GM12892 (cell line): ENCODE measurements at regions not wholly inside any gene's neighbourhood (a gene's known extent, or its start where the extent isn't known, plus 50 kb on each side); places are given as distances from the start of the nearest gene placed in this dataset.

Source experiments
- DNase-seq: peaks from one replicate; pipeline ENCODE4 v3.0.0; 2011; ENCODE audit not compliant: insufficient read length
- FAIRE-seq: peaks from 2 replicates; lab custom pipeline; 2011; peaks lifted over from hg19 to GRCh38; lab: Jason Lieb, UNC
- POLR2A ChIP-seq: IDR thresholded peaks from 2 replicates; pipeline ENCODE4 v1.6.1; 2011; ENCODE audit warnings: low read depth, low read length, control low read depth
- POLR2AphosphoS5 ChIP-seq: IDR thresholded peaks from 2 replicates; pipeline ENCODE4 v1.6.1; 2011; ENCODE audit warnings: low read depth, low read length, control low read depth
- TAF1 ChIP-seq: IDR thresholded peaks from 2 replicates; pipeline ENCODE4 v1.6.1; 2011; ENCODE audit warnings: low read depth, mild to moderate bottlenecking, control low read depth, low read length, borderline replicate concordance

DNA sequence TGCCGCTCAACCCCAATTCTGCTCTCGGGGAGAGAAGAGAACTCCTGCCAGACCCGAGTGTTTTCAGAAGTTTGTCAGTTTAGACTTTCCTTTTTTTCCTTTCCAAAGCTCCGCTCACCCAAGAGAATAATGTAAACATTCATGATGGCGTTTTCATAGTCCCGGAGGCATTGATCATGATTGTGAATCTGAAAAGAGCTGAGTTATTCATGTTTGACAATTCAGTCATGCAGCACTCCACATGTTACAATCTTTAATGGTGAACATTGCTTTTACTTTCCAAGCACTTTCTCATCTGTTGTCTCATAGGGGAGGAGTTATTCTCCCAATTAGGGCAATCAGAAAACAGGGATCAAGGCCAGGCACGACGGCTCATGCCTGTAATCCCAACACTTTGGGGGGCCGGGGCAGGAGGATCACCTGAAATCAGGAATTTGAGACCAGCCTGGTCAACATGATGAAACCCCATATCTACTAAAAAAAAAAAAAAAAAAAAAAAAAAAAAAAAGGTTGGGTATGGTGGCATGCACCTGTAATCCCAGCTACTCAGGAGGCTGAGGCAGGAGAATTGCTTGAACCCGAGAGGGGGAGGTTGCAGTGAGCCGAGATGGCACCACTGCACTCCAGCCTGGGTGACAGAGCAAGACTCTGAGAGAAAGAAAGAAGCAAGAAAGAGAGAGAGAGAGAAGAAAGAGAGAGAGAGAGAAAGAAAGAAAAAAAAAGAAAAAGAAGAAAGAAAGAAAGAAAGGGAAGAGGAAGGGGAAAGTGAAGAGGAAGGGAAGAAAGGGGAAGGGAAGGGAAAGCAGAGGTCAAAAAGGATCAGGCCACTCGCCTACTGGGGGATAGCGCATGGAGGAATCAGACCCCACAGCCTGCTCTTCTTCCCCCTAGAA lies 70.0 kb upstream of the TNRC6C start:
- TF ChIP-seq POLR2AphosphoS5 (no peak), POLR2A (no peak), TAF1 (no peak)
- no peak for DNase-seq
- no peak for FAIRE-seq

DNA sequence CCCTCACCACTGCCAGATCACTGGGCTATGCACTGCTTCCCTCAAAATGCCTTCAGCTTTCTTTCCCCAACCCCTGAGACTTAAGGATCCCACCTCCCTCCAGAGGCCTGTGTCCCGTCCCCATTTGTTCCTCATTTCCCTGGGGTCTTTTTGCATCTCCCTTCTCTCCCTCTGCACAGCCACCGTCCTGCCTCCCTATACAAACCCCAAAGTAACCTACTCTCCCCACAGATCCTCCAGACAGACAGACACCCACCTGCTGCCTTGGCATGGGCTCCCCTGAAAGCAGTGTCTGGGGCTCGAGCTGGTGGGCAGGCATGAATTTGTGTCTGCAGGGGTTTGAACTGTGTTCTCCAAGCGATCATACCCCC lies 69.4 kb upstream of the TNRC6C start:
- TF ChIP-seq POLR2A (no peak), TAF1 (no peak), POLR2AphosphoS5 (no peak)
- no peak for FAIRE-seq
- no peak for DNase-seq

DNA sequence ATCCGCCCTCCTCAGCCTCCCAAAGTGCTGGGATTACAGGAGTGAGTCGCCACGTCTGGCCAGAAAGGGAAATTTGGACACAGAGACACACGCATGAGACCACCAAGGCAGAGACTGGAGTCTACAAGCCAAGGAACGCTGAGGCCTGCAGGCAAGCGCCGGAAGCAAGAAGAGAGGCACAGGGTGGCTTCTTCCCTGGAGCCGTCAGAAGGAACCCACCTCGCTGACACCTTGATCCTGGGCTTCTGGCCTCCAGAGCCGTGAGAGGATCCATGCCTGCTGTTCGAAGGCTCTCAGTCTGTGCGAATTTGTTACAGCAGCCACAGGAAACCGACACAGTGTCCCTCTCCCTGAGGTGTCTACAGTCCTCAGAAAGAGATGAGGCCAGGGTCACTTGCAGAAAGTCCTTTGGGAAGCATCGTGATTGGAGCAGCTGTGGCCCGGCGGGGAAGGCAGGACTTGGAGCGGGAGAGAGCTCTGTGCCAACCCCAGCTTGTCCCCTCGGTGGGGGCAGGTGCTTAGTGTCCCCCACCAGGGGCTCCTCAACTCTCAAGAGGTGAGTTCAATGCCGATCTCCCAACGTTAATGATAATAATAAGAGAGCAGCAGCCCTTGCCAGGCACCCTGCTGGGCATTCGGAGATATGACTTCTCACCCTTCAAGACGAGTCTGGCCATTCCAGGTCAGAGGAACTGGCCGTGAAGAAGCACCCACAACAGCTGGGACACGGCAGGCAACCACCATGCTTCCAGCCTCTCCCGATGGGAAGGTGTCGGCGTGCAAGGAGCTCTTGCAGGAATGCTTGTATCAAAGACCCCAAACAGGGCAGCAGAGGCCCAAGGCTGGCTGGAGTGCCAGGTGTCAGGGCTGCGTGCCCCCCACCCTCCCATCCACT lies 68.4 kb upstream of the TNRC6C start:
- no peak for DNase-seq
- TF ChIP-seq POLR2AphosphoS5 (no peak), TAF1 (no peak), POLR2A (no peak)
- no peak for FAIRE-seq

DNA sequence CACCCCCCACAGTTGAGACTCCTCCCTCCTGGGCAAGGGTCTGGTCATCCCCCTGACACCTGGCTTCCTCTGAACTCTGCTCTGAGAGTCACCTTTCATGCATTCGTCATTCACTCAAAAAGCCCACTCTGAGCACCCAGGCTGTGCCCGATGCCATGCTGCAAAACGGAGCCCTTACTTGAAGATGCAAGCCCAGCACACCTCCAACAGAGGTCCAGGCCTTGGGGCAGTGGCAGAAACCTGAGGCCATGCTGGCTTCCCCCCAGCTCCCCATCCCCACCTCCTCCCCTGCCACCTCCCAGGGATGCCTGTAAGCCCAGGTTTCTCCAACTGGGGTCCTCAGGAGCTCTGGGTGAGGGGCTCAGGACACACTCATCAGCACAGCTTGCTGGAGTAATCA lies 67.7 kb upstream of the TNRC6C start:
- no peak for DNase-seq
- no peak for TF ChIP-seq POLR2AphosphoS5
- TF ChIP-seq TAF1 = no peak
- no peak for TF ChIP-seq POLR2A
- FAIRE-seq = no peak

DNA sequence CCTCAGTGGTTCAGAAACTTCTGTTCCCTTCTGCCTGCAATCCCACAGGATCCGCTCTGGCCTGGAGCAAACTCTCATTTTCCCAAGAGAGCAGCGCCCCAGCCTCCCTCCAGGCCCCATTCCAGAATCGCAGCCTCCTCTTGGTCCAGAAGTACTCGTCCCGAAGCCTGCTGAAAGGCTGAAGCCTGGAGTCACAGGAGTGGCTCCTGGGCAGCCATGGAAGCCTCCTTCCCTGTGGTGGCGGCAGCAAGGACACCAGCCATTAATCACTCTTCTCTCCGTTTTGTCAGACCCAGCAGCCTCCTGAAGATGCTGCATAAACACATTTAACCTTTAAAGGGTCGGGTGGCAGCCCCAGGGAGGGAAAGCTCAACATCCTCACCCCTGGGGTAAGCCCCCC lies 66.9 kb upstream of the TNRC6C start:
- no peak for TF ChIP-seq POLR2AphosphoS5
- TF ChIP-seq TAF1 = no peak
- no peak for TF ChIP-seq POLR2A
- DNase-seq = no peak
- no peak for FAIRE-seq

DNA sequence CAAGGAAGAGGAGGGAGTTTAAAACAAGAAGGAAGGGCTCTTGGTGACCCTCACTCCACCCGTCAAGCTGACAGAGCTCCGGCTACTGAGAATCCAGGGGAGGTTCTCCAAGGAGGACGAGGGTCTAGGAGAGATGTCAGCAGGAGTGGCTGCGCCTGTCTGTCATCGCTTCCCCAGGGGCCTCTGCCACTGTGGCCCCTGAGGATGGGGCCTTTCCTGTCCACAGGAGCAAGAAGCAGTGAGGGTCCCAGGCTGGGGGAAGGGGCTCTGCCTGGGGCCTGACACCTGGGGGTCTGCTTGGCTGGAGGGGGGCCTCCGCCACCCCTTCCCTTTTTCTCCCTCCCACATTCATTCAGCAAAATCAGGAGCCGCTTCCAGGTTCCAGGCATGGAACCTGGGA lies 66.5 kb upstream of the TNRC6C start:
- FAIRE-seq (no peak), DNase-seq (no peak)
- TF ChIP-seq POLR2A = no peak
- no peak for TF ChIP-seq POLR2AphosphoS5
- TF ChIP-seq TAF1 = no peak

DNA sequence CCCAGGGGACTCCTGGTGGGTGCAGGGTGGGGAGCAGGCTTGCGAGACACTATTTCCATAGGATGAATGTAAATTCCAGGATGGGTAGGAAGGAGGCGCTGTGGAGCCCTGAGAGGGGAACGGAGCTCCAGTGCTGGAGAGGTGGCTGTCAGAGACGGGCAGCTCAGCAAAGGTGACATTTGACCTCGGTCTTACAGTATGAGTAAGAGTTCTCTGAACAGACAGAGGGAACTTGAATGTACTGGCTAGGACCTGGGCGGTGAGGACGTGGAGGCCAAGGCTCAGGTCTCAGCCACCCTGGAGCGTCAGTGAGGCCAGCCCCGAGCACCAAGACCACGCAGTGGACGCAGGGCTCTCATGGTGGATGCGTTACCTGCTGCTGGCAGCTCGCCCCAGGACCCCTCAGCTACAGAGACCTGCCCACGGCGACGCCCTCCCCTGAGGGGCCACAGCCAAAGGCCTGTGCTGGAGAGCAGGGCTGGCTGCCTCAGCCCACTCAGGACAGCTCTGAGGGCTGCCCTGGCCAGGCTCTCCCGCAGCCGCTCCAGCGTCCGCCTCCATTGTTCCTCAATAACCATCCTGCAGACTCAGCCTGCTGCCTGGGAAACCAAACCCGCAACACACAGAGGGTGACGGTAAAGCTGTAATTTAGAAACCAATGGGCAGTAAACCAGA lies 65.9 kb upstream of the TNRC6C start:
- no peak for DNase-seq
- no peak for TF ChIP-seq POLR2A
- no peak for TF ChIP-seq TAF1
- TF ChIP-seq POLR2AphosphoS5 = no peak
- FAIRE-seq = no peak

DNA sequence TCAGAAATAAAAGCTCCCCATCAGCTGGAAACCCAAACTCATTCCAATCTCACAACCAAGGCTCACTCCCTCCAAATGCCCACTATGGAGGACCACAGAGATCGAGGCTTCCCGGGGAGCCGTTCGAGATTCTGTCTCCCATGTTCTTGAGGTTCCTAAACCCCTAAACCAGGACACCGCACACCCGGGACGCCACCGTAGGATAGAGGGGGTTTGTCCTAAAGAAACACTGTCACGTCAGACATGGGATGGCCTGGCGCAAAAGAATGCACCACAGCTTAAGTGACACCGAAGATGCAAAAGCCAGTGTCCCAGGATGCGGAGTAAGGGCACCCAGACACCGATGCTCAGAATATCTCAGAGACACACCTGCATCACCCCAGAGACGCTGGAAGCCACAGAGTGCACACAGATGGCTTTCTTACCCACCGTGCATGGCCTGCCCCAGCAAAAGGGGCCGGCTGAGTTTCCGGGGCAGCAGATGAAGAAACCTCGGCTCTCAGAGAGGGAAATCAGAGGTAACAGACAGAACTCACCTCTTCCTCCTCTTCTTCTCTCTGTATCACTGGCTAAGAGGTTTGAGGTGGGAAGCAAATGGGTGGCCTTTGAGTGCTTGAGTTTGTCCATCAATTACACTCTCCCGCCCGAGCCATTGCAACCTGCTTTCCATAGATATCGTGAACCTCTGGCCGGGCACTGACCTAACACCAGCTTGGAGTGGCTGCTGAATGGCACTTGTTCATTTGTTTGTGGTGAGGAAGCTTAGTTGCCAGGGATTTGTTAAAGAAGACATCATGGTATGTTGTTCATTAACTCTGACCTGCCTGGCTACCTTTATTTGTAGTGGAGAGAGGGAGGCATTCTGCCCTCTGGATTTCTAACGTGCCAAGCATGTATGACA lies 65.1 kb upstream of the TNRC6C start:
- DNase-seq = no peak
- FAIRE-seq = no peak
- no peak for TF ChIP-seq TAF1
- TF ChIP-seq POLR2AphosphoS5 = no peak
- no peak for TF ChIP-seq POLR2A

DNA sequence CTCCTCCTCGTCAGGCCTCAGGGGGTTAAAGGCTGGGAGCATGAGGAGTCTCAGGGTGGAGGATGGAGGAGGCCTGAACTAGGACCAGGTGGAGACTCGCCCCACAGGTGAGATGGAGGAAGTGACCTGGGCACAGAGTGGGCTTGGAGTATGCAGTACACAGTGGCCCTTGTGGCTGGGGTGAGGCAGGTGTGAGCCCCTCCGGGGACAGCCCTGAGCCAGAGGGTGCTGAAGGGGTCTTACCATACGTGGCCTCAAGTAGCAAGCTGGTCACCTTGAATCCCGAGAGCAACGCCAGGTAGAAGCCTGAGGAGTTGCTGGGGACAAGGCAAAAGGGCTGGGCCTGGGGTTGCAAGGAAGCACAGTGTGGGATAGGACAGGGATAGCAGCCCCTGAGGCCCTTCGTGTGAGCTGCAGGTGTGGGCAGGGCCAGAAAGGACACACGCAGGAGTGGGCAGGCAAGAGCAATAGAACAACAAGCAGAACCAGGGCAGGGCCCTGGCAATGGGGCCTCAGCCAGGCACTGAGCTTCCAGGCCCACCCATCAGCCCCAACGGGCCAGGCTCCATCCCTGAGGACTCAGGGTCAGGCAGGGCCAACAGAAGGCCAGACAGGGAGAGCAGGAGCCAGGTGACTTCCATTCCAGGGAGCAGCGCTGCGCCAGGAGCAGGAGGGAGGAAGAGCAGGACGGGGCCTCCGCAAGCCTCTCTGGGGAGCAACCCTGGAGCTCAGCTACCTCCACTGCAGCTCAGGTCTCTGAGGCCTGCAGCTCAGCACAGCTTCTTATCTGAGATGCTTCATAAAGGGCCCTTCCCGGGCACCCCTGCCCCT lies 64.2 kb upstream of the TNRC6C start:
- FAIRE-seq = no peak
- no peak for TF ChIP-seq POLR2A
- no peak for TF ChIP-seq POLR2AphosphoS5
- TF ChIP-seq TAF1 = no peak
- DNase-seq = no peak

DNA sequence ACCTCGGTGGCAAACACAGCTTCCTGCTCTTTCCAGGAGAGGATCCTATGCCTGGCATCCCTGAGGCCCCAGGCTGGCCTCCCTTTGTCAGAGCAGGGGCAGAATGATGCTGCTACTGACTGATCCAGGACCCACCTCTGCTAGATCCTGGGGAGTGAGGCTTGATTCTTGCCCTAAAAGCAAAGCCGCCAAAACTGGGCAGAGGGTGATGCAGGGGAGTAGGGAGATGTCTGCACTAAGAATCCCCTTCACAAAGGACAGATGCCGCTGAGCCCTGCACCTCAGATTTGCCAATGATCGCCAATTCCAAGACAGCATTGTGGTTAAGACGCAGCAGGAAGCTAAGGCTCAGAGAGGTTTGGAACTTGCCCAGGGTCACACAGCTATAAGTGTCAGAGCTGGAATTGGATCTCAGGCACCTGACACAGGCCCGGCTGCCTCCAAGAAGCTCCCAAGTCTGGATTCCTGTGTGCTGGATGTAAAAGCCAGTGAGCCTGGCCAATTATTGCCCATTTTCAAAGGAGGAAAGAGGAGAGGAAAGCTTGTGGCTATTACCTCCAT lies 60.7 kb upstream of the TNRC6C start:
- TF ChIP-seq POLR2AphosphoS5 (no peak), POLR2A (no peak), TAF1 (no peak)
- DNase-seq (no peak), FAIRE-seq (no peak)
